MCF 10A (cell line): ENCODE measurements at regions not wholly inside any gene's neighbourhood (a gene's known extent, or its start where the extent isn't known, plus 50 kb on each side); places are given as distances from the start of the nearest gene placed in this dataset.

ENCODE experiments used
- BruUV-seq: library from RNA; stranded (reverse); fragments of 400-500 nt; replicated peaks from 2 replicates; lab custom pipeline; 2021; lab: Mats Ljungman, UMichigan
- CTCF ChIA-PET: fragments of 300-600 bp; sonication (Branson Sonifier 250); formaldehyde crosslinking; extraction: SDS; loops from one replicate; lab custom pipeline; 2021; ENCODE audit warnings: antibody characterized with exemption, inconsistent platforms; lab: Yijun Ruan, JAX
- POLR2A ChIA-PET: fragments of 300-600, 350-650 bp; sonication (Branson Sonifier 250); formaldehyde crosslinking; extraction: SDS; loops from one replicate; lab custom pipeline; 2020; ENCODE audit warnings: antibody characterized with exemption, inconsistent platforms; lab: Yijun Ruan, JAX
- DNase-seq: peaks from one replicate; pipeline ENCODE4 v3.0.0-alpha.2; 2018; ENCODE audit not compliant: unreplicated experiment
- H3K27ac Mint-ChIP-seq: one replicate; pipeline ENCODE4 v1.8.0; 2022; ENCODE audit warnings: mild to moderate bottlenecking, low read depth, mixed read lengths; ENCODE audit not compliant: unreplicated experiment
- H3K27me3 Mint-ChIP-seq: one replicate; pipeline ENCODE4 v1.8.0; 2022; ENCODE audit warnings: mixed read lengths; ENCODE audit not compliant: insufficient read depth, unreplicated experiment
- H3K36me3 Mint-ChIP-seq: one replicate; pipeline ENCODE4 v1.8.0; 2022; ENCODE audit warnings: mild to moderate bottlenecking, moderate library complexity, mixed read lengths; ENCODE audit not compliant: insufficient read depth, unreplicated experiment
- H3K4me1 Mint-ChIP-seq: one replicate; pipeline ENCODE4 v1.8.0; 2022; ENCODE audit warnings: mixed read lengths; ENCODE audit not compliant: insufficient read depth, unreplicated experiment
- H3K4me3 Mint-ChIP-seq: one replicate; pipeline ENCODE4 v1.8.0; 2022; ENCODE audit warnings: mild to moderate bottlenecking, moderate library complexity, mixed read lengths; ENCODE audit not compliant: unreplicated experiment
- H3K9me3 Mint-ChIP-seq: one replicate; pipeline ENCODE4 v1.8.0; 2022; ENCODE audit warnings: mixed read lengths; ENCODE audit not compliant: unreplicated experiment
- CTCF ChIP-seq: fragments of 200-600 bp; IDR thresholded peaks from one replicate; pipeline ENCODE4 v1.8.0; 2022; ENCODE audit warnings: antibody characterized with exemption, mild to moderate bottlenecking; ENCODE audit not compliant: unreplicated experiment
- intact Hi-C: fragments of 100-400 bp; cut with micrococcal nuclease; formaldehyde crosslinking; loops from 2 replicates; pipeline ENCODE4 v1.14.1; 2022

GRCh38 chr15:38682363-38682762 lies 117.7 kb upstream of the RASGRP1 start:
- ChIA-PET POLR2A (interaction anchor here (0.7 to 1.7 kb wide), 2 partner anchors 164 to 228 kb away, joined by 3 to 6 read pairs; partner anchors contain the start of gene FAM98B), CTCF (interaction anchor here (0.5 to 11.1 kb wide), 33 partner anchors 8 to 1132 kb away, joined by 3 to 258 read pairs (median 5); partner anchors contain the start of genes FAM98B and RASGRP1)
- BruUV-seq, result no TSS peak
- Mint-ChIP-seq H3K27me3 (peaks cover 11% of the 10 kb centered on the region), H3K36me3 (no peaks in the 10 kb centered on the region), H3K4me1 (no peaks in the 10 kb centered on the region), H3K4me3 (no peak overlapping the region), H3K9me3 (no peaks in the 10 kb centered on the region), H3K27ac (no peak overlapping the region)
- TF ChIP-seq CTCF, result no peak
- intact Hi-C loops, result no loop called here
- DNase-seq, result no peak

GRCh38 chr15:38682861-38683260 lies 118.2 kb upstream of the RASGRP1 start:
- ChIA-PET CTCF (interaction anchor here (0.5 to 11.1 kb wide), 39 partner anchors 9 to 1131 kb away, joined by 3 to 258 read pairs (median 4); partner anchors contain the start of genes FAM98B and RASGRP1), POLR2A (interaction anchor here (1.7 kb wide), 1 partner anchor 229 kb away, joined by 6 read pairs; the partner anchor contains the start of gene FAM98B)
- no TSS peak for BruUV-seq
- Mint-ChIP-seq H3K27ac (no peak overlapping the region), H3K36me3 (no peaks in the 10 kb centered on the region), H3K4me1 (no peaks in the 10 kb centered on the region), H3K27me3 (peaks cover 6% of the 10 kb centered on the region), H3K4me3 (no peak overlapping the region), H3K9me3 (no peaks in the 10 kb centered on the region)
- no peak for DNase-seq
- no peak for TF ChIP-seq CTCF
- intact Hi-C loops, result loop anchor here (1.0 kb wide), 4 partner anchors 119 to 688 kb away; partner anchors contain the start of gene RASGRP1

GRCh38 chr15:38683382-38684242 lies 119.0 kb upstream of the RASGRP1 start:
- Mint-ChIP-seq H3K36me3 (no peaks in the 10 kb centered on the region), H3K27me3 (no peaks in the 10 kb centered on the region), H3K4me3 (no peak overlapping the region), H3K27ac (no peak overlapping the region), H3K4me1 (peaks cover under 1% of the 10 kb centered on the region), H3K9me3 (no peaks in the 10 kb centered on the region)
- ChIA-PET POLR2A (interaction anchor here (0.7 to 1.7 kb wide), 2 partner anchors 229 to 1106 kb away, joined by 3 to 6 read pairs; partner anchors contain the start of gene FAM98B), CTCF (interaction anchor here (0.5 to 11.1 kb wide), 53 partner anchors 8 to 1180 kb away, joined by 3 to 258 read pairs (median 4); partner anchors contain the start of genes FAM98B and RASGRP1)
- no TSS peak for BruUV-seq
- DNase-seq, result peak; percentile 54
- peak; percentile 76 for TF ChIP-seq CTCF
- intact Hi-C loops, result loop anchor here (1.0 kb wide), 4 partner anchors 119 to 688 kb away; partner anchors contain the start of gene RASGRP1
